Fibroblast of villous mesenchyme (primary cell): ENCODE measurements at regions not wholly inside any gene's neighbourhood (a gene's known extent, or its start where the extent isn't known, plus 50 kb on each side); places are given as distances from the start of the nearest gene placed in this dataset.
"Not testable (repeated sequence)": the region's sequence is repeated elsewhere in the genome, so short reads cannot be mapped to it uniquely, and the experiment has no call there.

Experiments
- DNase-seq: peaks from one replicate; pipeline ENCODE4 v3.0.0-alpha.2; 2010; ENCODE audit warnings: low read depth
- H3K4me3 ChIP-seq: 2 replicates; pipeline ENCODE4 v1.5.1; 2011; ENCODE audit warnings: low read depth, mild to moderate bottlenecking, low read length
- CTCF ChIP-seq: IDR thresholded peaks from 2 replicates; pipeline ENCODE4 v1.5.1; 2012; ENCODE audit warnings: low read depth, mild to moderate bottlenecking, low read length; ENCODE audit not compliant: insufficient read depth

GRCh38 chr7:68840991-68841390 is 757.3 kb upstream of the AUTS2 start:
- TF ChIP-seq CTCF, result no peak
- no peak overlapping the region for H3K4me3 ChIP-seq
- DNase-seq, result no peak

- not testable (repeated sequence) for DNase-seq, H3K4me3 ChIP-seq
Measured at GRCh38 chr7:68843985-68844384, 754.3 kb upstream of the AUTS2 start.

DNA sequence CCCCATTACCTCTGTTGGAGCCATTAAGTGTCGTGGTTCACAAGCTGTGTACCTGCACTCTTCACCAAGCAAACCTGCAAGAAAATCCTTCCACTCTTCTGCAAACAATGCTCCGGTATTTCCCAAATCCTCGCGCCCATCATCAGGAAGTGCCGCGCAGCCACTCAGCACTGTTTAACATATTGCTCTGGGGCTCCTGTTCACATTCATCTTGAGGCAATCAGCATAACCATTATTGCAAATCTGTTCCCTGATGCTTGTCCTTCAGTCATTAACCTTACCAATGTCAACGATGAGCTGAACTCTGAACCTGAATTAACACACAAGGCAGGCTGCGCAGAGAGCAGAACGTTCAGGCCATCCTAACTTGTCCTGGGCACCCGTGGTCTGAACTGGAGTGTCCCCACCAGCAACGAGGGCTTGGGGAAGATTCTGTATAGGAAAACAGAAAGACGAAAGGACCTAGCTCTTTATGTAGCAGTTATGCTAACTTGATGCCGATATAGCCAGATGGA is 751.4 kb upstream of the AUTS2 start:
- DNase-seq, result no peak
- no peak overlapping the region for H3K4me3 ChIP-seq
- TF ChIP-seq CTCF, result no peak

- no peak overlapping the region for H3K4me3 ChIP-seq
- no peak for DNase-seq
- no peak for TF ChIP-seq CTCF
Measured at GRCh38 chr7:68853254-68853653, 745.0 kb upstream of the AUTS2 start.

GRCh38 chr7:68857571-68857970 is 740.7 kb upstream of the AUTS2 start:
- DNase-seq, result no peak

DNA sequence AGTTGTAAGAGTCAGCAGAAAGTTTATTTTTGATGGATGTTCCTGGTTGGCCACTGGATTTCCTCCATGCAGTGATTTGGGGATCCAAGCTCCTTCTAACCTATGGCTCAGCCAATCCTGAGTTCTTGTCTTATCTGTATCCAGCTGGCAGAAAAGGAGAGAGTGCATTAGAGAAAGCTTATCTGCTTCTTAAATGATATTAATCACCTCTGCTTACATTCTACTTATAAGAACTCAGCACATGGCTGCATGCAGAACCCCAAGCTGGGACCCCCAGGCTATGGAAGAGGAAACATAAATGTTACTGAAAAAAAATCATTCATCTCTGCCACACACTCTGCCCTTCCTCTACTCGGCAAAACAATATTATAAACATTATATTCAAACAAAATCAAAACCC is 739.8 kb upstream of the AUTS2 start:
- H3K4me3 ChIP-seq, result no peak overlapping the region
- no peak for TF ChIP-seq CTCF
- DNase-seq, result no peak

More at GRCh38 chr7:68857571-68857970, 740.7 kb upstream of the AUTS2 start:
- no peak for TF ChIP-seq CTCF
- no peak overlapping the region for H3K4me3 ChIP-seq

DNA sequence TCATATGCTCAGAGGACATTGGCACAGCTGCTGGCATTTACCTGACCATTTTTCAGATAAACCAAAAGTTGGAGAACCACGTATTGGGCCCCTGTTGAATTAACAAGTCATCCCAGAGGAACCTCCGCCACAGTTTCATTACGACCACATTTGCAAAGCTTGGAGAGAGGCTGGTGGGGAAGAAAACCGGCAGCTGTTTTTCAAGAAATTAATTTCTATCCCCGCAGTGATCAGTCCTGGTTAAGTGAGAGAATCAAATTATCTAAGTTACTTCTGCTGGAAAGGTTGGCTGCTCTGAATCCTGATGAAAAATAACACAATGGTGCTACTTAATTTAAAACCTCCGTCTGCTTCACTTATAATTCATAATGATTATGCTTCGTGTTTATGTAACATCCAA is 737.1 kb upstream of the AUTS2 start:
- no peak for TF ChIP-seq CTCF
- H3K4me3 ChIP-seq, result no peak overlapping the region
- no peak for DNase-seq
